NCI-H226 (cell line): ENCODE measurements at regions not wholly inside any gene's neighbourhood (a gene's known extent, or its start where the extent isn't known, plus 50 kb on each side); places are given as distances from the start of the nearest gene placed in this dataset.

ENCODE experiments used
- DNase-seq: peaks from one replicate; pipeline ENCODE4 v3.0.0-alpha.2; 2015

DNA sequence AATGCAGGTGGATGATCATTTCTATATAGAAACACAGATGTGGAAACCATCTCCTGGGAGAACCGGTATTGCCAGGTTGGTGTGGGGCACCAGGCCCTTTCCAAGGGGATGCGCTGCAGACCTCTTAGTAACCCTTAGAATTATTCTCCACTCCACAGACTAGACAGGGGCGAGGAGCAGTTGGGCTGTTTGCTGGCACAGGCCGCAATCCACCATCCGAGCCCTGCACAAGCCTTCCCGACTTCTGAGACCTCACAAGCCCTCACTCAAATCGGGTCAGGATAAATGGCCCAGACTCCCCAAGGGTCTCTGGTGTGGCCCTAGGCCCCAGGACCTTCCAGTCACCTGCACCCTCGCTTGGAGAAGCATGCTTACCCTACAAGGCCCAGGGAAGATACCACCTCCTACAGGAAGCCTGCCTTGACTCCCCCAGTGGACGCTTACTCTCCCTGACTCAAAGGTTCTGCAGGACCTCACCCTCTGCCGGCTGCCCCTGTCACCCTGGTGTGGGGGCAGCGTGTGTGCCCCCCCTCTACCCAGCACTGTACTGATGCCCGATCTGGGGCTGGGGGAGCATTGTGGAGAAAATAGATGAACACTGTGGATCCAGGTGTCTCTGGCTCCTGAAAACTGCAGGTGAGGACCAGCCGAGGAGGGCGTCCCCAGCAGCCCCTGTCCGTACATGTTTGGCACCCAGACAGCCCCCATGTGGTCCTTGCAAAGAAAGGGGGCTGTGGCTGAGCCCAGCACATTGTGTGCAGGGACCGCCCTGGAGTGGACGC is 49.8 kb upstream of the ACSF3 start:
- no peak for DNase-seq
